ENCODE measurements at regions not wholly inside any gene's neighbourhood (a gene's known extent, or its start where the extent isn't known, plus 50 kb on each side); places are given as distances from the start of the nearest gene placed in this dataset.

- TF ChIP-seq, protein P1, sequence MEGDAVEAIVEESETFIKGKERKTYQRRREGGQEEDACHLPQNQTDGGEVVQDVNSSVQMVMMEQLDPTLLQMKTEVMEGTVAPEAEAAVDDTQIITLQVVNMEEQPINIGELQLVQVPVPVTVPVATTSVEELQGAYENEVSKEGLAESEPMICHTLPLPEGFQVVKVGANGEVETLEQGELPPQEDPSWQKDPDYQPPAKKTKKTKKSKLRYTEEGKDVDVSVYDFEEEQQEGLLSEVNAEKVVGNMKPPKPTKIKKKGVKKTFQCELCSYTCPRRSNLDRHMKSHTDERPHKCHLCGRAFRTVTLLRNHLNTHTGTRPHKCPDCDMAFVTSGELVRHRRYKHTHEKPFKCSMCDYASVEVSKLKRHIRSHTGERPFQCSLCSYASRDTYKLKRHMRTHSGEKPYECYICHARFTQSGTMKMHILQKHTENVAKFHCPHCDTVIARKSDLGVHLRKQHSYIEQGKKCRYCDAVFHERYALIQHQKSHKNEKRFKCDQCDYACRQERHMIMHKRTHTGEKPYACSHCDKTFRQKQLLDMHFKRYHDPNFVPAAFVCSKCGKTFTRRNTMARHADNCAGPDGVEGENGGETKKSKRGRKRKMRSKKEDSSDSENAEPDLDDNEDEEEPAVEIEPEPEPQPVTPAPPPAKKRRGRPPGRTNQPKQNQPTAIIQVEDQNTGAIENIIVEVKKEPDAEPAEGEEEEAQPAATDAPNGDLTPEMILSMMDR (IDR thresholded peaks at IDR 0.05), result no peak
- no peak for TF ChIP-seq POLR2A (IDR thresholded peaks at IDR 0.05)
Observed at GRCh38 chr11:87535513-87535912, 497.8 kb downstream of the TMEM135 start.
